Naive thymus-derived CD4-positive, alpha-beta T cell (primary cell): ENCODE measurements at regions not wholly inside any gene's neighbourhood (a gene's known extent, or its start where the extent isn't known, plus 50 kb on each side); places are given as distances from the start of the nearest gene placed in this dataset.

Source experiments
- ATAC-seq: fragments of 150-1000 bp; cut with Tn5 transposase; 2 replicates; pipeline ENCODE4 v1.10.0; 2021; ENCODE audit warnings: mild to moderate bottlenecking, moderate library complexity
- CTCF ChIA-PET: fragments of 350-600 bp; sonication (Branson Sonifier 250); formaldehyde crosslinking; loops from one replicate; lab custom pipeline; 2021; ENCODE audit warnings: antibody characterized with exemption; lab: Charles Lee
- POLR2A ChIA-PET: fragments of 350-600 bp; sonication (Branson Sonifier 250); formaldehyde crosslinking; loops from one replicate; lab custom pipeline; 2021; ENCODE audit warnings: antibody characterized with exemption, inconsistent platforms; lab: Charles Lee
- DNase-seq, 9 donors: peaks; one replicate each; pipeline versions ENCODE4 v3.0.0 to v3.0.0-alpha.2; 2020 to 2022; ENCODE audit warnings: mixed read lengths in 1 of 9
- H3K27ac ChIP-seq: one replicate; pipeline ENCODE4 v1.7.0; 2013; ENCODE audit warnings: mild to moderate bottlenecking, low read depth, low read length, moderate library complexity
- H3K27me3 ChIP-seq, 2 donors: one replicate each; pipeline ENCODE4 v1.7.0; 2013; ENCODE audit warnings: low read length in 2 of 2, mild to moderate bottlenecking in 2 of 2, moderate library complexity in 2 of 2; ENCODE audit not compliant: control insufficient read depth in 2 of 2, insufficient read depth in 2 of 2
- H3K36me3 ChIP-seq, 3 experiments: 1 replicate in 2 of 3; 2 replicates in 1 of 3; pipeline ENCODE4 v1.7.0; 2013; ENCODE audit warnings: low read length in 3 of 3, mild to moderate bottlenecking in 3 of 3, moderate library complexity in 1 of 3; ENCODE audit not compliant: insufficient read depth in 3 of 3, control insufficient read depth in 2 of 3
- H3K4me1 ChIP-seq, 2 donors: one replicate each; pipeline ENCODE4 v1.7.0; 2013; ENCODE audit warnings: low read length in 2 of 2, mild to moderate bottlenecking in 2 of 2, moderate library complexity in 1 of 2; ENCODE audit not compliant: control insufficient read depth in 2 of 2, insufficient read depth in 2 of 2
- H3K4me3 ChIP-seq: 2 replicates; pipeline ENCODE4 v1.7.0; 2013; ENCODE audit warnings: mild to moderate bottlenecking, low read length
- H3K9me3 ChIP-seq, 3 experiments: 1 replicate in 2 of 3; 2 replicates in 1 of 3; pipeline ENCODE4 v1.7.0; 2013; ENCODE audit warnings: low read length in 3 of 3; ENCODE audit not compliant: control insufficient read depth in 2 of 3
- H3K27ac Mint-ChIP-seq, 9 donors: one replicate each; pipeline ENCODE4 v1.8.0; 2020 to 2022; ENCODE audit warnings: mixed read lengths in 9 of 9, mild to moderate bottlenecking in 8 of 9, moderate library complexity in 5 of 9, inconsistent platforms in 2 of 9
- H3K27me3 Mint-ChIP-seq, 5 donors: one replicate each; pipeline ENCODE4 v1.8.0; 2021 to 2022; ENCODE audit warnings: mixed read lengths in 5 of 5, mild to moderate bottlenecking in 1 of 5
- H3K36me3 Mint-ChIP-seq, 5 donors: one replicate each; pipeline ENCODE4 v1.8.0; 2020 to 2022; ENCODE audit warnings: mixed read lengths in 5 of 5, mild to moderate bottlenecking in 3 of 5, inconsistent platforms in 1 of 5
- H3K4me1 Mint-ChIP-seq, 7 donors: one replicate each; pipeline ENCODE4 v1.8.0; 2020 to 2022; ENCODE audit warnings: mixed read lengths in 7 of 7, mild to moderate bottlenecking in 3 of 7, inconsistent platforms in 1 of 7
- H3K4me3 Mint-ChIP-seq, 10 donors: one replicate each; pipeline ENCODE4 v1.8.0; 2020 to 2022; ENCODE audit warnings: mild to moderate bottlenecking in 10 of 10, mixed read lengths in 10 of 10, moderate library complexity in 6 of 10, inconsistent platforms in 2 of 10
- H3K9me3 Mint-ChIP-seq, 11 donors: one replicate each; pipeline ENCODE4 v1.8.0; 2020 to 2022; ENCODE audit warnings: mixed read lengths in 11 of 11, mild to moderate bottlenecking in 4 of 11, inconsistent platforms in 1 of 11, moderate library complexity in 1 of 11
- intact Hi-C, 2 donors: fragments of 100-400 bp; cut with micrococcal nuclease; formaldehyde crosslinking; loops; one replicate each; pipeline ENCODE4 v1.15.1; 2023

DNA sequence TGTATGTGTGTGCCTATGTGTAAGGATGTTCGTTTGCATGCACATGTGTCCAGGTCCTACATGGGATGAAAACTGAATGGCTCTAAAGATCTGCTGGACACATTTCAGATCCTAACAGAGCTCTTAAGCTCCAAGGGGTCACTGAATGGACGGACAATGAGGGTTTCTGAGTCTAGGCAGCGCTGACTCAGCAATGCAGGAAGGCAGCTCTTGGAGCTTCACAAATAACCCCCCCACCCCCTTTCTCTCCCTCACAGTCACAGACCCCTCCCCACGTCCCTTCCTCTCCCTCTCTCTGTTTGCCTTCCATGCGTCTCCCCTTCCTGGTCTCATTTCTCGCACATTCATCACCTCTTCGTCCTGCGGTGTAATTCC lies 369.8 kb downstream of the PREX1 start:
- ChIA-PET CTCF (no interaction called here), POLR2A (no interaction called here)
- DNase-seq, result no peak
- Mint-ChIP-seq H3K27ac (no peak overlapping the region), H3K27me3 (peaks cover 0 to 21% (median 9%) of the 10 kb centered on the region in 5 donors), H3K36me3 (no peaks in the 10 kb centered on the region), H3K9me3 (no peaks in the 10 kb centered on the region), H3K4me3 (no peak overlapping the region), H3K4me1 (peaks cover 0 to 2% (median 0%) of the 10 kb centered on the region in 7 donors)
- Histone ChIP-seq H3K4me1 (no peaks in the 10 kb centered on the region), H3K4me3 (no peak overlapping the region), H3K36me3 (no peaks in the 10 kb centered on the region), H3K9me3 (no peaks in the 10 kb centered on the region), H3K27me3 (no peaks in the 10 kb centered on the region), H3K27ac (no peak overlapping the region)
- intact Hi-C loops, result no loop called here
- ATAC-seq, result no peak

DNA sequence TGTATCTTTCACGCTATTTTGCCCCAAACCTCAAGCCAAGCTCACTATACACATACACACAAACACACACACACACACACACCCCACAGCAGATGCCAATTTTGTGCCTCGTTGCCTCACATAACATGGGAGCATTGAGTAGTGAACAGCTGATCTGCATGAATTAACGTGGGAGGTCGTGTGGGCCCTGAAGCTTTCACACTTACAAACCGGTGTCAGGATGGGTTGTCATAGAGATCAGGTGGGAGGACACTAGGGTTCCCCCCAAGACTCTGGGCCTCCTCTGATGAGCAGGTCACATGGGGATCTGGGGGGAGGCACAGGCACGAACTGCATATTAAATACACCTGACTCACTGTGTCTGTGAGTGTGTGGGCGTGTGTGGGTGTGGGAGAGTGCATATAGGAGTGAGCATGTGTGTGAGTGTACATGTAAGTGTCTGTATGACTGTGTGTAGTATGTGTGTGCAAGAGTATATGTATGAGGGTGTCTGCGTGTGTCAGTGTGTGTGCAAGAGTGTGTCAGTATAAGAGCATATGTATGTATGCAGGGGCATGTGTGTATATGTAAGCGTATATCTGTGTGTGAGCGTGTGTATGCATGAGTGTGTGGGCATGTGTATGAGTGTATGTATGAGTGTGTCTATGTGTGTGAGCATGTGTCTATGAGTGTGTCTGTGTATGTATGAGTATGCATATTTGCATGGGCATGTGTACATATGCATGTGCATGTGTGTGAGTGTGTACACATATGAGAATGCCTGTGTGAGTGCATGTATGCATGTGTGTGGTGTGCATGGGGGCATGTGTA lies 370.4 kb downstream of the PREX1 start:
- CTCF ChIA-PET, result no interaction called here
- H3K9me3 ChIP-seq, result no peaks in the 10 kb centered on the region
- Mint-ChIP-seq H3K4me1 (peaks cover 0 to 2% (median 0%) of the 10 kb centered on the region in 7 donors), H3K9me3 (peaks cover 0 to 2% (median 0%) of the 10 kb centered on the region in 11 donors), H3K4me3 (no peak overlapping the region), H3K36me3 (no peaks in the 10 kb centered on the region), H3K27ac (no peak overlapping the region), H3K27me3 (peaks cover 0 to 21% (median 7%) of the 10 kb centered on the region in 5 donors)
- POLR2A ChIA-PET, result no interaction called here
- no peak overlapping the region for H3K4me3 ChIP-seq
- H3K27me3 ChIP-seq, result no peaks in the 10 kb centered on the region
- intact Hi-C loops, result no loop called here
- no peaks in the 10 kb centered on the region for H3K36me3 ChIP-seq
- ATAC-seq (peak; percentile 22), DNase-seq (no peak)
- no peak overlapping the region for H3K27ac ChIP-seq
- no peaks in the 10 kb centered on the region for H3K4me1 ChIP-seq

DNA sequence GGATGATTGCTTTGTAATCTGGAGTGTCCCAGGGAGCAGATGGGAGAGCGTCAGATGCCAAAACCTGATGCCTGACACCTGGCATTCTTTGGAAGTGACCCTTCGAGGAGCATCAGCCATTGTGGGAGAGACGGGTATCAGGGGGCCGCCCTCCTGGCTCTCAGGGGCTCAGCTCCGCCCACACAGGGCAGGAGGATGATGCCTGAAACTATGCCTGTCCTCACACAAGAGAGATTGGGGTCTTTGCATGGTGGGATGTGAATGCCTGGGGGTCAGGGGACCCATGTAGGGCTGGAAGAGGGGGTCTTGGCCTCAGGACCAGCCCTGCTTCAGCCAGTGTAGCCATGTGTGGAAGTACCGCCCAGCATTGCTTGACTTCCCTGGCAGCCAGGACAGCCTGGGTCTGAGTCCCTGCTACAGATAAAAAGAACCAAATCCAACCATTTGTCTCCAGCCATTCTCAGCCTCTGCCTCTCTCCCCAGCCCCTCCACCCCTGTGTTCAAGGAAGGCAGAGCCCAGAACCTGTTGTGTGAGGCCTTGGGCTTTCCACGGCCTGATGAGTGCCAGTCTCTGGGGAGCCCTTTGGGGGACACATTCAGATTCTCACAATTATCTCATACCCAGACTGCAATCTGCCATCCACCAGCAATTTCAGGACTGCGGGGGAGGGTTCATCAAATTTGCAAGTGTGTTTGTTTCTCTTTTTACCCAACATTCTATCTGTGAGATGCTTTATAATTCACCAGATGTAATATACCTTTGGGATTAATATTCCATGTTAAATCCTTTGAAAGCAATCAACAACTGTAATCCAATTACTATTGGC lies 371.2 kb downstream of the PREX1 start:
- H3K27me3 Mint-ChIP-seq, result peaks cover 0 to 21% (median 7%) of the 10 kb centered on the region in 5 donors
- no peak overlapping the region for H3K4me3 Mint-ChIP-seq
- H3K36me3 Mint-ChIP-seq, result no peaks in the 10 kb centered on the region
- ATAC-seq, result no peak
- Histone ChIP-seq H3K9me3 (no peaks in the 10 kb centered on the region), H3K4me1 (no peaks in the 10 kb centered on the region), H3K36me3 (no peaks in the 10 kb centered on the region), H3K4me3 (no peak overlapping the region), H3K27ac (no peak overlapping the region), H3K27me3 (no peaks in the 10 kb centered on the region)
- intact Hi-C loops, result no loop called here
- DNase-seq, result no peak
- H3K9me3 Mint-ChIP-seq, result peaks cover 0 to 7% (median 0%) of the 10 kb centered on the region in 11 donors
- no peak overlapping the region for H3K27ac Mint-ChIP-seq
- POLR2A ChIA-PET, result no interaction called here
- CTCF ChIA-PET, result no interaction called here
- H3K4me1 Mint-ChIP-seq, result peaks cover 0 to 2% (median 0%) of the 10 kb centered on the region in 7 donors

DNA sequence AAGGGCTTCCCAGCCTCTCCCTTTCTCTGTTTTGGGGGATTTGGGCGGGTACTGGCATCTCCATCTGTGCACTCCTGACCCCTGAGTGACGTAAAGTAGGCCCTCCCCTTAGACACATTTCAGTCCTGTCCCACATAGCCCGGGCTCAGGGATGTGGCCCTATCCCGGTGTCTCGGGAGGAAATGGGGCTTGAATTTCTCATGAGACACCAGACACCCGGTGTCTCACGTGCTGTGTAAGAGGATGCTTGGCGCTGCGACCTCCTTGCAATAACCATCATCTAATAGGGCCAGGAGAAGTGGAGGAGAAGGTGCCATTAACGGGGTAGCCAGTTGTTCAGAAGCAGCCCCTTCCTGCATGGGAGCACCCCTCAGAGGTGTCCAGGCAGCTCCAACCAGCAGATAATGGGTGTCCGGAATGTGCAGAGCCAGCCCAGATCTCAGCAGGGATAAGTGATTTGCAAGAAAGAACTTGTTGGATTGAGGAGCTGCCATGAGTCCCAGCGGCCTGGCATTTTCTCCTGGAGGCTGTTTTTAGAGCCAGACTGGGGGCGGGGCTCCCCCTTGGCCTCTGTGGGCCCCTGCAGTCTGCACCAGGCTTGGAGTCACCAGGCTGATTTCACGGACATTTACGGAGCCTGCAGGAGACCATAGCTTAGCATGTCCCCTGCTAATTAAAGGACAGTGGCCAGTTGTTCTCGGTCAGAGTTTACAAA lies 372.0 kb downstream of the PREX1 start:
- H3K9me3 ChIP-seq, result no peaks in the 10 kb centered on the region
- DNase-seq, result no peak
- no peak overlapping the region for H3K4me3 Mint-ChIP-seq
- H3K27ac Mint-ChIP-seq, result no peak overlapping the region
- H3K36me3 ChIP-seq, result no peaks in the 10 kb centered on the region
- H3K4me3 ChIP-seq, result no peak overlapping the region
- no peaks in the 10 kb centered on the region for H3K27me3 ChIP-seq
- H3K9me3 Mint-ChIP-seq, result peaks cover 0 to 7% (median 0%) of the 10 kb centered on the region in 11 donors
- peaks cover 0 to 2% (median 0%) of the 10 kb centered on the region in 7 donors for H3K4me1 Mint-ChIP-seq
- POLR2A ChIA-PET, result no interaction called here
- no peaks in the 10 kb centered on the region for H3K4me1 ChIP-seq
- ATAC-seq, result no peak
- intact Hi-C loops, result no loop called here
- CTCF ChIA-PET, result no interaction called here
- no peaks in the 10 kb centered on the region for H3K36me3 Mint-ChIP-seq
- H3K27ac ChIP-seq, result no peak overlapping the region
- peaks cover 0 to 25% (median 7%) of the 10 kb centered on the region in 5 donors for H3K27me3 Mint-ChIP-seq

DNA sequence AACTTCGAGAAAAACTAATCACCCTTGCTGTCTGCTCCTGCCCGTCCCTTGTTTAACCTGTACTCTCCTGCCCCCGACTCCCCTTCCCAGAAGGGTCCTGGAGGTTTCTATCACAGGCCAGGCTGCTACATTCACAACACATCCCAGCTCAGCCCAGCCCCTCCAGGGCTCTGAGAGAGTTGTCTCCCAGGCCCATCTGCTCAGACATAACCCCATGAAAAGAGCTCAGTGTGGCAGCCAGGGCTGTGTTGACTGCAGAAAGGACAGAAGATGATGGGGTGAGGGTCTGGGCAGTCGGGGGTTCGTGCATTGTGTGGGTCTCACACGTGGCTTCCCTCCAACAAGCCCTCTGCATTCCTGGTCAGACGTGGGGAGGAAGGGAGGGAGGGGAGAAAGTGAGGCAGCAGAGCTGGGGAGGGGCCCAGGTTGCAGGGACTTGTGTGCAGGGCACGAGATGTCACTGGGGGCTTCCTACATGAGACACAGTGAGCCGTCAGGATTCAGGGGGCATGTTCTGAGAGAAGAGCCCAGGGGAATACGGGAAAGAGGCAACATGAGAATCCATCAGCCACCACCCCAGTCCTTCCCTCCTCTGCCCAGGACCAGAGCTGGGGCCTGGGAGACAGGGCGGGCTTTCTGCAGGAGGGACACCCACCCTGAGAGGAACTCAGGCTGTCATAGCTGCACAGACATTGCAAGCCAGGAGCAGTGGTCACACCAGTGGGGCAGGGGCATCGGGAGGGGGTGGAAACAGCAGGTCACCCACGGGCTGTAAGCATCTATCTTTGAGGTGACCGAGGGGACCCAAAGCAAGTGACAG lies 372.9 kb downstream of the PREX1 start:
- Mint-ChIP-seq H3K27ac (no peak overlapping the region), H3K27me3 (peaks cover 0 to 25% (median 7%) of the 10 kb centered on the region in 5 donors), H3K36me3 (no peaks in the 10 kb centered on the region), H3K9me3 (peaks cover 0 to 7% (median 0%) of the 10 kb centered on the region in 11 donors), H3K4me1 (no peaks in the 10 kb centered on the region), H3K4me3 (no peak overlapping the region)
- no peak overlapping the region for H3K4me3 ChIP-seq
- H3K27me3 ChIP-seq, result no peaks in the 10 kb centered on the region
- ATAC-seq, result no peak
- H3K36me3 ChIP-seq, result no peaks in the 10 kb centered on the region
- no peak overlapping the region for H3K27ac ChIP-seq
- intact Hi-C loops, result no loop called here
- no peaks in the 10 kb centered on the region for H3K4me1 ChIP-seq
- DNase-seq, result no peak
- POLR2A ChIA-PET, result no interaction called here
- H3K9me3 ChIP-seq, result no peaks in the 10 kb centered on the region
- CTCF ChIA-PET, result no interaction called here

DNA sequence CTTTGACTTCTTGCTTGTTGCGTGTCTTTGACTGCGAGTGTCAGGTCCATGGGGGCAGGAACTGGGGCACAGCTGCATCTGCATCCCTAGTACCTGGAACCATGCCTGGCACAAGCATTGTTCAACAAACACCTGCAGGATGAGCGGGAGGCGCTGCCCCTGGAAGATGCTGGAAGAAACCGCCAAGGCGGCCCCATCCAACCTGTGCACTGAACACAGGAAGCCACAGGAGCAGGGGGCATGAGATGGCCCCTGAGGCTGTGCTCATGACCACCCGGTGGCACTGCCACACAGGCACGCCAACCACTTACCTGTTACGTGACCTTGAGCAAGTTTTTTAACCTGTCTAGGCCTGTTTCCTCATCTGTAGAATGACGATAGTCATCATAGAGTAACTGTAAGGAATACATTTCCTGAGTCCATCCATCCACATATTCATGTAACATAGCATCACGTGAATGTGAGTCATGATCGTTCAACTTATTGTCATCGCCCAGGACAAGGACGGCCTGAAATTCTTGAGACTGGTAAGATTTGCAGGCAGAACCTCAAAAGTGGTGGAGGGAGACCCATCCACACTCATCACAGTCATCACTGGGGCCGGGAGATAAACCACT lies 374.2 kb downstream of the PREX1 start:
- no peaks in the 10 kb centered on the region for H3K36me3 ChIP-seq
- DNase-seq (no peak), ATAC-seq (no peak)
- no peak overlapping the region for H3K4me3 Mint-ChIP-seq
- H3K27ac ChIP-seq, result no peak overlapping the region
- no peaks in the 10 kb centered on the region for H3K27me3 ChIP-seq
- no peaks in the 10 kb centered on the region for H3K4me1 ChIP-seq
- intact Hi-C loops, result no loop called here
- H3K9me3 Mint-ChIP-seq, result peaks cover 0 to 7% (median 0%) of the 10 kb centered on the region in 11 donors
- ChIA-PET CTCF (no interaction called here), POLR2A (no interaction called here)
- no peak overlapping the region for H3K27ac Mint-ChIP-seq
- H3K4me3 ChIP-seq, result no peak overlapping the region
- no peaks in the 10 kb centered on the region for H3K9me3 ChIP-seq
- H3K4me1 Mint-ChIP-seq, result no peaks in the 10 kb centered on the region
- H3K27me3 Mint-ChIP-seq, result peaks cover 0 to 30% (median 7%) of the 10 kb centered on the region in 5 donors
- no peaks in the 10 kb centered on the region for H3K36me3 Mint-ChIP-seq
